ENCODE measurements at regions not wholly inside any gene's neighbourhood (a gene's known extent, or its start where the extent isn't known, plus 50 kb on each side); places are given as distances from the start of the nearest gene placed in this dataset.

GRCh38 chr9:119810645-119811429, 441.6 kb upstream of the BRINP1 start:
- Histone ChIP-seq H3K4me1 (ENCODE audit: control insufficient read depth, insufficient read depth, low read length, poor library complexity, severe bottlenecking) (no peaks in the 10 kb centered on the region), H3K27me3 (replicated peaks; ENCODE audit: control insufficient read depth, insufficient read depth, low read length, poor library complexity, severe bottlenecking) (no peaks in the 10 kb centered on the region), H3K27ac (ENCODE audit: insufficient read depth, low read length, poor library complexity, severe bottlenecking) (no peak overlapping the region), H3K4me3 (ENCODE audit: insufficient read depth, low read depth, low read length, poor library complexity, severe bottlenecking) (no peak overlapping the region), H3K36me3 (ENCODE audit: control insufficient read depth, insufficient read depth, low read length) (no peaks in the 10 kb centered on the region), H3K9me3 (ENCODE audit: control insufficient read depth, low read length) (no peaks in the 10 kb centered on the region)
- DNase-seq = no peak

GRCh38 chr9:119803679-119804078, 434.4 kb upstream of the BRINP1 start:
- Histone ChIP-seq H3K4me3 (ENCODE audit: insufficient read depth, low read depth, low read length, poor library complexity, severe bottlenecking) (no peak overlapping the region), H3K9me3 (ENCODE audit: control insufficient read depth, low read length) (no peaks in the 10 kb centered on the region), H3K27ac (ENCODE audit: insufficient read depth, low read length, poor library complexity, severe bottlenecking) (no peak overlapping the region), H3K27me3 (replicated peaks; ENCODE audit: control insufficient read depth, insufficient read depth, low read length, poor library complexity, severe bottlenecking) (no peaks in the 10 kb centered on the region), H3K4me1 (ENCODE audit: control insufficient read depth, insufficient read depth, low read length, poor library complexity, severe bottlenecking) (no peaks in the 10 kb centered on the region), H3K36me3 (ENCODE audit: control insufficient read depth, insufficient read depth, low read length) (no peaks in the 10 kb centered on the region)
- DNase-seq = no peak

- H3K4me1 ChIP-seq (ENCODE audit: control insufficient read depth, insufficient read depth, low read length, poor library complexity, severe bottlenecking) = no peaks in the 10 kb centered on the region
- no peaks in the 10 kb centered on the region for H3K27me3 ChIP-seq (replicated peaks; ENCODE audit: control insufficient read depth, insufficient read depth, low read length, poor library complexity, severe bottlenecking)
- H3K27ac ChIP-seq (ENCODE audit: insufficient read depth, low read length, poor library complexity, severe bottlenecking) = no peak overlapping the region
- no peak overlapping the region for H3K4me3 ChIP-seq (ENCODE audit: insufficient read depth, low read depth, low read length, poor library complexity, severe bottlenecking)
- H3K9me3 ChIP-seq (ENCODE audit: control insufficient read depth, low read length) = no peaks in the 10 kb centered on the region
- DNase-seq = no peak
- no peaks in the 10 kb centered on the region for H3K36me3 ChIP-seq (ENCODE audit: control insufficient read depth, insufficient read depth, low read length)
Measured at GRCh38 chr9:119802621-119803020, 433.4 kb upstream of the BRINP1 start.

GRCh38 chr9:119802133-119802532, 432.9 kb upstream of the BRINP1 start:
- Histone ChIP-seq H3K36me3 (ENCODE audit: control insufficient read depth, insufficient read depth, low read length) (no peaks in the 10 kb centered on the region), H3K4me1 (ENCODE audit: control insufficient read depth, insufficient read depth, low read length, poor library complexity, severe bottlenecking) (no peaks in the 10 kb centered on the region), H3K9me3 (ENCODE audit: control insufficient read depth, low read length) (no peaks in the 10 kb centered on the region), H3K4me3 (ENCODE audit: insufficient read depth, low read depth, low read length, poor library complexity, severe bottlenecking) (no peak overlapping the region), H3K27ac (ENCODE audit: insufficient read depth, low read length, poor library complexity, severe bottlenecking) (no peak overlapping the region), H3K27me3 (replicated peaks; ENCODE audit: control insufficient read depth, insufficient read depth, low read length, poor library complexity, severe bottlenecking) (no peaks in the 10 kb centered on the region)
- DNase-seq = no peak

- Histone ChIP-seq H3K27me3 (replicated peaks; ENCODE audit: control insufficient read depth, insufficient read depth, low read length, poor library complexity, severe bottlenecking) (no peaks in the 10 kb centered on the region), H3K27ac (ENCODE audit: insufficient read depth, low read length, poor library complexity, severe bottlenecking) (no peak overlapping the region), H3K36me3 (ENCODE audit: control insufficient read depth, insufficient read depth, low read length) (no peaks in the 10 kb centered on the region), H3K4me3 (ENCODE audit: insufficient read depth, low read depth, low read length, poor library complexity, severe bottlenecking) (no peak overlapping the region), H3K9me3 (ENCODE audit: control insufficient read depth, low read length) (no peaks in the 10 kb centered on the region), H3K4me1 (ENCODE audit: control insufficient read depth, insufficient read depth, low read length, poor library complexity, severe bottlenecking) (no peaks in the 10 kb centered on the region)
- DNase-seq = no peak
Measured at GRCh38 chr9:119801311-119801710, 432.1 kb upstream of the BRINP1 start.

- Histone ChIP-seq H3K27ac (ENCODE audit: insufficient read depth, low read length, poor library complexity, severe bottlenecking) (no peak overlapping the region), H3K9me3 (ENCODE audit: control insufficient read depth, low read length) (no peaks in the 10 kb centered on the region), H3K36me3 (ENCODE audit: control insufficient read depth, insufficient read depth, low read length) (no peaks in the 10 kb centered on the region), H3K4me3 (ENCODE audit: insufficient read depth, low read depth, low read length, poor library complexity, severe bottlenecking) (no peak overlapping the region), H3K27me3 (replicated peaks; ENCODE audit: control insufficient read depth, insufficient read depth, low read length, poor library complexity, severe bottlenecking) (no peaks in the 10 kb centered on the region), H3K4me1 (ENCODE audit: control insufficient read depth, insufficient read depth, low read length, poor library complexity, severe bottlenecking) (no peaks in the 10 kb centered on the region)
- DNase-seq = no peak
Measured at GRCh38 chr9:119795395-119795794, 426.2 kb upstream of the BRINP1 start.

GRCh38 chr9:119794836-119795235, 425.6 kb upstream of the BRINP1 start:
- H3K4me1 ChIP-seq (ENCODE audit: control insufficient read depth, insufficient read depth, low read length, poor library complexity, severe bottlenecking) = no peaks in the 10 kb centered on the region
- H3K9me3 ChIP-seq (ENCODE audit: control insufficient read depth, low read length) = no peaks in the 10 kb centered on the region
- DNase-seq = no peak
- H3K27ac ChIP-seq (ENCODE audit: insufficient read depth, low read length, poor library complexity, severe bottlenecking) = no peak overlapping the region
- H3K27me3 ChIP-seq (replicated peaks; ENCODE audit: control insufficient read depth, insufficient read depth, low read length, poor library complexity, severe bottlenecking) = no peaks in the 10 kb centered on the region
- no peak overlapping the region for H3K4me3 ChIP-seq (ENCODE audit: insufficient read depth, low read depth, low read length, poor library complexity, severe bottlenecking)
- no peaks in the 10 kb centered on the region for H3K36me3 ChIP-seq (ENCODE audit: control insufficient read depth, insufficient read depth, low read length)

GRCh38 chr9:119793218-119793617, 424.0 kb upstream of the BRINP1 start:
- no peak for DNase-seq
- Histone ChIP-seq H3K36me3 (ENCODE audit: control insufficient read depth, insufficient read depth, low read length) (no peaks in the 10 kb centered on the region), H3K4me1 (ENCODE audit: control insufficient read depth, insufficient read depth, low read length, poor library complexity, severe bottlenecking) (no peaks in the 10 kb centered on the region), H3K9me3 (ENCODE audit: control insufficient read depth, low read length) (no peaks in the 10 kb centered on the region), H3K27me3 (replicated peaks; ENCODE audit: control insufficient read depth, insufficient read depth, low read length, poor library complexity, severe bottlenecking) (no peaks in the 10 kb centered on the region), H3K4me3 (ENCODE audit: insufficient read depth, low read depth, low read length, poor library complexity, severe bottlenecking) (no peak overlapping the region), H3K27ac (ENCODE audit: insufficient read depth, low read length, poor library complexity, severe bottlenecking) (no peak overlapping the region)

- no peaks in the 10 kb centered on the region for H3K36me3 ChIP-seq (ENCODE audit: control insufficient read depth, insufficient read depth, low read length)
- DNase-seq = no peak
- H3K27me3 ChIP-seq (replicated peaks; ENCODE audit: control insufficient read depth, insufficient read depth, low read length, poor library complexity, severe bottlenecking) = no peaks in the 10 kb centered on the region
- no peaks in the 10 kb centered on the region for H3K4me1 ChIP-seq (ENCODE audit: control insufficient read depth, insufficient read depth, low read length, poor library complexity, severe bottlenecking)
- H3K4me3 ChIP-seq (ENCODE audit: insufficient read depth, low read depth, low read length, poor library complexity, severe bottlenecking) = no peak overlapping the region
- no peak overlapping the region for H3K27ac ChIP-seq (ENCODE audit: insufficient read depth, low read length, poor library complexity, severe bottlenecking)
- H3K9me3 ChIP-seq (ENCODE audit: control insufficient read depth, low read length) = no peaks in the 10 kb centered on the region
Measured at GRCh38 chr9:119792242-119792641, 423.0 kb upstream of the BRINP1 start.

- H3K27ac ChIP-seq (ENCODE audit: insufficient read depth, low read length, poor library complexity, severe bottlenecking) = no peak overlapping the region
Measured at GRCh38 chr9:119789987-119790386, 420.8 kb upstream of the BRINP1 start.

More at GRCh38 chr9:119789987-119790386, 420.8 kb upstream of the BRINP1 start:
- no peak overlapping the region for H3K4me3 ChIP-seq (ENCODE audit: insufficient read depth, low read depth, low read length, poor library complexity, severe bottlenecking)
- no peaks in the 10 kb centered on the region for H3K36me3 ChIP-seq (ENCODE audit: control insufficient read depth, insufficient read depth, low read length)
- DNase-seq = no peak
- peaks cover 3% of the 10 kb centered on the region for H3K9me3 ChIP-seq (ENCODE audit: control insufficient read depth, low read length)
- H3K27me3 ChIP-seq (replicated peaks; ENCODE audit: control insufficient read depth, insufficient read depth, low read length, poor library complexity, severe bottlenecking) = no peaks in the 10 kb centered on the region
- no peaks in the 10 kb centered on the region for H3K4me1 ChIP-seq (ENCODE audit: control insufficient read depth, insufficient read depth, low read length, poor library complexity, severe bottlenecking)

Data from effector memory CD4-positive, alpha-beta T cell (primary cell).